ENCODE measurements at regions not wholly inside any gene's neighbourhood (a gene's known extent, or its start where the extent isn't known, plus 50 kb on each side); places are given as distances from the start of the nearest gene placed in this dataset.

DNA sequence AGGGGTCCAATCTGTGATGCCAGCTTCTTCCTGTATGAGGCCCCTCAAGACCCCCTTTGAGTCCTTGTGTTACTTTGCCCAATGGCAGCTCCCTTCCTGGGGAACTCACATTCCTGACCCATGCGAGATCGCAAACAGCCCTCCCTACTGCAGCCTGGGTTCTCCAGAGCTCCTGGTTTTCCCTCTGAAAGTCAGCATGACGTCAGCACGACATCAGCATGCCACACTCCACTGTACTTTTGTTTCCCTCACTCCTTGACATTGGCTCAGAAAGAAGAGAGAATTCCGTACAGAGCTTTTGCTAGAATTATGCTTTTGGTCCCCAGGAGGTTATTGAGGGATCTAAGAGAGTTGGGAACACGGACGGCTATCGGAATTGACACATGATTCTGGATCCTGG is 168.1 kb upstream of the PIRT start:
- TF ChIP-seq, protein P1, sequence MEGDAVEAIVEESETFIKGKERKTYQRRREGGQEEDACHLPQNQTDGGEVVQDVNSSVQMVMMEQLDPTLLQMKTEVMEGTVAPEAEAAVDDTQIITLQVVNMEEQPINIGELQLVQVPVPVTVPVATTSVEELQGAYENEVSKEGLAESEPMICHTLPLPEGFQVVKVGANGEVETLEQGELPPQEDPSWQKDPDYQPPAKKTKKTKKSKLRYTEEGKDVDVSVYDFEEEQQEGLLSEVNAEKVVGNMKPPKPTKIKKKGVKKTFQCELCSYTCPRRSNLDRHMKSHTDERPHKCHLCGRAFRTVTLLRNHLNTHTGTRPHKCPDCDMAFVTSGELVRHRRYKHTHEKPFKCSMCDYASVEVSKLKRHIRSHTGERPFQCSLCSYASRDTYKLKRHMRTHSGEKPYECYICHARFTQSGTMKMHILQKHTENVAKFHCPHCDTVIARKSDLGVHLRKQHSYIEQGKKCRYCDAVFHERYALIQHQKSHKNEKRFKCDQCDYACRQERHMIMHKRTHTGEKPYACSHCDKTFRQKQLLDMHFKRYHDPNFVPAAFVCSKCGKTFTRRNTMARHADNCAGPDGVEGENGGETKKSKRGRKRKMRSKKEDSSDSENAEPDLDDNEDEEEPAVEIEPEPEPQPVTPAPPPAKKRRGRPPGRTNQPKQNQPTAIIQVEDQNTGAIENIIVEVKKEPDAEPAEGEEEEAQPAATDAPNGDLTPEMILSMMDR (IDR thresholded peaks at IDR 0.05) = no peak
- TF ChIP-seq POLR2A (IDR thresholded peaks at IDR 0.05) = no peak

Measured in vagina (tissue), 2 donors.